ENCODE measurements at regions not wholly inside any gene's neighbourhood (a gene's known extent, or its start where the extent isn't known, plus 50 kb on each side); places are given as distances from the start of the nearest gene placed in this dataset.
A peak's percentile ranks its signal among the peaks of the same experiment; 100 is the strongest.
"Not testable (repeated sequence)": the region's sequence is repeated elsewhere in the genome, so short reads cannot be mapped to it uniquely, and the experiment has no call there.

- DNase-seq (ENCODE audit: low read depth) = not testable (repeated sequence)
Observed at GRCh38 chr21:28003627-28004026, 989.0 kb downstream of the LTN1 start.

- not testable (repeated sequence) for DNase-seq (ENCODE audit: low read depth)
Observed at GRCh38 chr21:27996906-27997305, 995.8 kb downstream of the LTN1 start.

GRCh38 chr21:27984663-27985325 is 1007.9 kb downstream of the LTN1 start:
- DNase-seq (ENCODE audit: low read depth) = not testable (repeated sequence)

- DNase-seq (ENCODE audit: low read depth) = not testable (repeated sequence)
Observed at GRCh38 chr21:27979446-27979845, 1012.6 kb upstream of the ADAMTS5 start.

GRCh38 chr21:27975514-27975913 is 1008.6 kb upstream of the ADAMTS5 start:
- DNase-seq (ENCODE audit: low read depth) = no peak

- DNase-seq (ENCODE audit: low read depth) = peak; percentile 6
Observed at GRCh38 chr21:27974152-27974551, 1007.3 kb upstream of the ADAMTS5 start.

- DNase-seq (ENCODE audit: low read depth) = peak; percentile 8
Observed at GRCh38 chr21:27968240-27968639, 1001.4 kb upstream of the ADAMTS5 start.

GRCh38 chr21:27954543-27955165 is 987.8 kb upstream of the ADAMTS5 start:
- peak; percentile 4 for DNase-seq (ENCODE audit: low read depth)

GRCh38 chr21:27953340-27954045 is 986.6 kb upstream of the ADAMTS5 start:
- DNase-seq (ENCODE audit: low read depth) = no peak

GRCh38 chr21:27949093-27949492 is 982.2 kb upstream of the ADAMTS5 start:
- not testable (repeated sequence) for DNase-seq (ENCODE audit: low read depth)

GRCh38 chr21:27930108-27930767 is 963.4 kb upstream of the ADAMTS5 start:
- DNase-seq (ENCODE audit: low read depth) = not testable (repeated sequence)

GRCh38 chr21:27929179-27929578 is 962.3 kb upstream of the ADAMTS5 start:
- peak; percentile 22 for DNase-seq (ENCODE audit: low read depth)

- peak; percentile 80 for DNase-seq (ENCODE audit: low read depth)
Observed at GRCh38 chr21:27928534-27929115, 961.7 kb upstream of the ADAMTS5 start.

GRCh38 chr21:27921421-27921820 is 954.5 kb upstream of the ADAMTS5 start:
- DNase-seq (ENCODE audit: low read depth) = not testable (repeated sequence)

- not testable (repeated sequence) for DNase-seq (ENCODE audit: low read depth)
Observed at GRCh38 chr21:27917966-27918365, 951.1 kb upstream of the ADAMTS5 start.

- not testable (repeated sequence) for DNase-seq (ENCODE audit: low read depth)
Observed at GRCh38 chr21:27916326-27916725, 949.4 kb upstream of the ADAMTS5 start.

- not testable (repeated sequence) for DNase-seq (ENCODE audit: low read depth)
Observed at GRCh38 chr21:27912133-27912532, 945.2 kb upstream of the ADAMTS5 start.

- DNase-seq (ENCODE audit: low read depth) = peak; percentile 19
Observed at GRCh38 chr21:27909487-27909886, 942.6 kb upstream of the ADAMTS5 start.

- DNase-seq (ENCODE audit: low read depth) = peak; percentile 33
Observed at GRCh38 chr21:27908816-27909215, 941.9 kb upstream of the ADAMTS5 start.

GRCh38 chr21:27902904-27903303 is 936.0 kb upstream of the ADAMTS5 start:
- not testable (repeated sequence) for DNase-seq (ENCODE audit: low read depth)

GRCh38 chr21:27893619-27894018 is 926.7 kb upstream of the ADAMTS5 start:
- not testable (repeated sequence) for DNase-seq (ENCODE audit: low read depth)

GRCh38 chr21:27891495-27891894 is 924.6 kb upstream of the ADAMTS5 start:
- not testable (repeated sequence) for DNase-seq (ENCODE audit: low read depth)

All from stromal cell of bone marrow (primary cell).